ENCODE measurements at regions not wholly inside any gene's neighbourhood (a gene's known extent, or its start where the extent isn't known, plus 50 kb on each side); places are given as distances from the start of the nearest gene placed in this dataset.
A peak's percentile ranks its signal among the peaks of the same experiment; 100 is the strongest.
"Not testable (repeated sequence)": the region's sequence is repeated elsewhere in the genome, so short reads cannot be mapped to it uniquely, and the experiment has no call there.

DNA sequence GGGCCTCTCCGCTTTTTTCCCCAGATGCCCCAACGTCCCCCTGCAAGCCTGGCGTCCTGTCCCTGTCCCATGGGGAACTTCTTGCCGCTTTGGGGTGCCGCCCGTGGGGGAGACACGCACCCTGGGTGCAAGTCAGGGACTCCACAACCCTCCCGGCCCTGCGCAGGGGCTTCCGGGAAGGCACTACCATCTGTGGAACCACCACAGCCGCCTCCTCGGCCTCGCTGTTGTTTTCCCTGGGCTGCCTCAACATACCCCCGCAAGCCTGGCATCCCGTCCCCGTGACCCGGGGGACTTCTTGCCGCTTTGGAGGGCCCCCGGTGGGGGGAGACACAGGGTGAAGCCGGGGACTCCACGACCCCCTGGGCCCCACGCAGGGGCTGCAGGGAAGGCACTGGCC is 238.4 kb downstream of the TUBA3C start:
- no peak for TF ChIP-seq ZNF274 (IDR thresholded peaks at IDR 0.05; ENCODE audit: low read depth, low read length)
- no peak for TF ChIP-seq YY1 (IDR thresholded peaks at IDR 0.05; ENCODE audit: insufficient read depth, insufficient read length)
- TF ChIP-seq SUZ12 (IDR thresholded peaks at IDR 0.05; ENCODE audit: extremely low read depth, insufficient read depth, insufficient read length) = no peak
- Histone ChIP-seq H3K9ac (ENCODE audit: insufficient read length, low read depth) (no peak overlapping the region), H3K4me1 (ENCODE audit: insufficient read depth, insufficient read length) (no peaks in the 10 kb centered on the region), H3K9me3 (ENCODE audit: insufficient read depth, low read length) (no peaks in the 10 kb centered on the region), H3K36me3 (ENCODE audit: insufficient read depth, insufficient read length, low read length) (no peaks in the 10 kb centered on the region), H3K27me3 (ENCODE audit: insufficient read depth, insufficient read length) (no peaks in the 10 kb centered on the region), H3K4me3 (ENCODE audit: insufficient read length, low read depth) (no peak overlapping the region)
- DNase-seq (ENCODE audit: low read depth, low spot score) = no peak

DNA sequence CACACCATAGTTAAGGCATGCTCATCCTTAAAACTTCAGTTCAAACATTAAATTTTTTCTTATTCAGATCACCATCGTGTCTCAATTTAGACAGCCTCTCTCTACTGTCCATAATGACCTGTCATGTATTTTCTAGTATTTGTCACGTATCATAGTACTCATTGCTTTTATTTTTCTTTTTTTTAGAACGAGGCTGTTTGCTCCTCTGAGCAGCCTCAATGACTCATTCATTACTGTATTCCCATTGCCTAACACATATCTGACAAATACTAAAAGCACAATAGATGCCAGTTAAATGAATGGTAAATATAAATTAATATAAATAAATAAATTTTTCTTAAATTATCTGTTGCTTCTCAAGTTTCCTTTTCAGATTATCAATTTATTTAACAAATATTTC is 245.5 kb downstream of the TUBA3C start:
- no peak overlapping the region for H3K4me3 ChIP-seq (ENCODE audit: insufficient read length, low read depth)

GRCh38 chr13:18921063-18921462 is 260.6 kb downstream of the TUBA3C start:
- Histone ChIP-seq H3K9ac (ENCODE audit: insufficient read length, low read depth) (no peak overlapping the region), H3K4me1 (ENCODE audit: insufficient read depth, insufficient read length) (no peaks in the 10 kb centered on the region), H3K27me3 (ENCODE audit: insufficient read depth, insufficient read length) (no peaks in the 10 kb centered on the region), H3K4me3 (ENCODE audit: insufficient read length, low read depth) (no peak overlapping the region), H3K36me3 (ENCODE audit: insufficient read depth, insufficient read length, low read length) (no peaks in the 10 kb centered on the region), H3K9me3 (ENCODE audit: insufficient read depth, low read length) (no peaks in the 10 kb centered on the region)
- no peak for DNase-seq (ENCODE audit: low read depth, low spot score)
- no peak for TF ChIP-seq SUZ12 (IDR thresholded peaks at IDR 0.05; ENCODE audit: extremely low read depth, insufficient read depth, insufficient read length)
- TF ChIP-seq YY1 (IDR thresholded peaks at IDR 0.05; ENCODE audit: insufficient read depth, insufficient read length) = no peak
- no peak for TF ChIP-seq ZNF274 (IDR thresholded peaks at IDR 0.05; ENCODE audit: low read depth, low read length)

More for the DNA sequence above, 245.5 kb downstream of the TUBA3C start:
- Histone ChIP-seq H3K9me3 (ENCODE audit: insufficient read depth, low read length) (no peaks in the 10 kb centered on the region), H3K27me3 (ENCODE audit: insufficient read depth, insufficient read length) (no peaks in the 10 kb centered on the region), H3K9ac (ENCODE audit: insufficient read length, low read depth) (no peak overlapping the region), H3K4me1 (ENCODE audit: insufficient read depth, insufficient read length) (no peaks in the 10 kb centered on the region), H3K36me3 (ENCODE audit: insufficient read depth, insufficient read length, low read length) (no peaks in the 10 kb centered on the region)
- TF ChIP-seq YY1 (IDR thresholded peaks at IDR 0.05; ENCODE audit: insufficient read depth, insufficient read length) (no peak), ZNF274 (IDR thresholded peaks at IDR 0.05; ENCODE audit: low read depth, low read length) (no peak), SUZ12 (IDR thresholded peaks at IDR 0.05; ENCODE audit: extremely low read depth, insufficient read depth, insufficient read length) (no peak)
- DNase-seq (ENCODE audit: low read depth, low spot score) = no peak

DNA sequence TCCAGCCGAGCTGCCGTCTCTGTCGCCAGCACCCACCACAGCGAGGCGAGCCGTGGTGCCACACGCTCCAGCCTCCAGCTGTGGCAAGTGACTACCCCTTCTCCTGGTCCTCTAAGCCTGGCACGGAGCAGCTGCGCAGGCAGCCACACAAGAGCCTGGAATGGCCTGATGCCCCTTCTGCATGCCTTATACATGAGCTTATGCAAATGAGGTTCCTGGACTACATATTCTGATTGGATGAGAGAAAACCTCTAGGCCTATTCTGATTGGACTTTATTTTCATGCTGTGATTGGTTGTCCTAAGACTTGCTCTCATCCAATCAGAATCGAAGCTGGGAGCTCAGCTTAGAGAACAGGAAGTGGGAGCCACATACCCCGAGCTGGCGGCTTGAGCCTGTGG is 276.5 kb downstream of the TUBA3C start:
- H3K27me3 ChIP-seq (ENCODE audit: insufficient read depth, insufficient read length); H3K9ac ChIP-seq (ENCODE audit: insufficient read length, low read depth); DNase-seq (ENCODE audit: low read depth, low spot score); H3K4me3 ChIP-seq (ENCODE audit: insufficient read length, low read depth); H3K9me3 ChIP-seq (ENCODE audit: insufficient read depth, low read length); H3K36me3 ChIP-seq (ENCODE audit: insufficient read depth, insufficient read length, low read length); H3K4me1 ChIP-seq (ENCODE audit: insufficient read depth, insufficient read length): not testable (repeated sequence)

GRCh38 chr13:18895411-18895810 is 286.2 kb downstream of the TUBA3C start:
- not testable (repeated sequence) for H3K9me3 ChIP-seq (ENCODE audit: insufficient read depth, low read length); H3K27me3 ChIP-seq (ENCODE audit: insufficient read depth, insufficient read length); DNase-seq (ENCODE audit: low read depth, low spot score); H3K36me3 ChIP-seq (ENCODE audit: insufficient read depth, insufficient read length, low read length); H3K4me1 ChIP-seq (ENCODE audit: insufficient read depth, insufficient read length); H3K4me3 ChIP-seq (ENCODE audit: insufficient read length, low read depth); H3K9ac ChIP-seq (ENCODE audit: insufficient read length, low read depth)

- not testable (repeated sequence) for H3K9ac ChIP-seq (ENCODE audit: insufficient read length, low read depth); H3K4me3 ChIP-seq (ENCODE audit: insufficient read length, low read depth); H3K27me3 ChIP-seq (ENCODE audit: insufficient read depth, insufficient read length); H3K9me3 ChIP-seq (ENCODE audit: insufficient read depth, low read length); H3K4me1 ChIP-seq (ENCODE audit: insufficient read depth, insufficient read length); H3K36me3 ChIP-seq (ENCODE audit: insufficient read depth, insufficient read length, low read length)
- DNase-seq (ENCODE audit: low read depth, low spot score) = peak; percentile 22
These were observed 290.4 kb downstream of the TUBA3C start for GRCh38 chr13:18891242-18891641.

DNA sequence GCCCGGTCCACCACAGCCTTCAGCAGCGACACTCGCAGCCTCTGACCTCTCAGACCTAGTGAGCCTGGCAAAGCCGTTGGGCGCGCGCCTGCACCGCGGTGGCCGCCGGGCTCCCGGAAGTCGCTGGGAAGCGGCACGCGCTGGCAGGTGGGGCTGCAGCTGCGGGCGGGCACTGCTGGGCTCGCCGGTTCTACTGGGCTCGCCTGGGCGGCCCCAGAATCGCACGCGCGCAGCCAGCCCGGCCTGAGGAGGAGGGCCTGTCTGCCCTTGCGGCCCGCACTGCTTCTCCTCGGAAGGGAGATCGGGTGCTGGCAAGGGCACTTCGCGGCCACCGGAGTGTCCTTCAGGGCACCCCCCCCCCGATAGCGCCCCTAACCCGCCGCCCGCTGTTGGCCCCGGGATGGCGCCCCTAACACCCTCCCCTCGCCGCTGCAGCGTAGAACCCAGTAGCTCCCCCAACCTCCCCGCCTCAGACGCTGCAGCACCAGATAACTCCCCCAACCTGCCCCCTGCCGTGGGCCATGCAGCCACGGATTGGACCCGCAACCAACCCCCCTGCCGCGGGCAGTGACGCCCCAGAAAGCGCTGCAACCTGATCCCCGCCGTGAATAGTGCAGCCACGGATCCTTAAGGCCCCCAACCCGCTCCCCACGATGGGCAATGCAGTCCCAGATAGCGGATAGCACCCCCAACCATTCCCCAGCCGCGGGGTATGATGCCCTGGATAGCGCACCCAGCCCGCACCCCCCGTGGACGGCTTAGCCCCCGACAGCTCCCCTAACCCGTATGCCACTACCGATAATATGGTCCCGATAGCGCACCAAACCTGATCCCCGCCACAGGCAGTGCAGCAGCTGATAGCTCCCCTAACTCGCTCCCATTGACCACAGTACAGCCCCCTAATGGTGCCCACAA is 306.5 kb downstream of the TUBA3C start:
- not testable (repeated sequence) for H3K27me3 ChIP-seq (ENCODE audit: insufficient read depth, insufficient read length); H3K9ac ChIP-seq (ENCODE audit: insufficient read length, low read depth); H3K9me3 ChIP-seq (ENCODE audit: insufficient read depth, low read length); H3K36me3 ChIP-seq (ENCODE audit: insufficient read depth, insufficient read length, low read length); H3K4me1 ChIP-seq (ENCODE audit: insufficient read depth, insufficient read length)
- peak overlapping the region; percentile 37 for H3K4me3 ChIP-seq (ENCODE audit: insufficient read length, low read depth)
- peak; percentile 11 for DNase-seq (ENCODE audit: low read depth, low spot score)

- H3K4me1 ChIP-seq (ENCODE audit: insufficient read depth, insufficient read length); H3K9me3 ChIP-seq (ENCODE audit: insufficient read depth, low read length); H3K9ac ChIP-seq (ENCODE audit: insufficient read length, low read depth); H3K27me3 ChIP-seq (ENCODE audit: insufficient read depth, insufficient read length); DNase-seq (ENCODE audit: low read depth, low spot score); H3K36me3 ChIP-seq (ENCODE audit: insufficient read depth, insufficient read length, low read length); H3K4me3 ChIP-seq (ENCODE audit: insufficient read length, low read depth): not testable (repeated sequence)
These were observed 311.1 kb downstream of the TUBA3C start for GRCh38 chr13:18870557-18870956.

DNA sequence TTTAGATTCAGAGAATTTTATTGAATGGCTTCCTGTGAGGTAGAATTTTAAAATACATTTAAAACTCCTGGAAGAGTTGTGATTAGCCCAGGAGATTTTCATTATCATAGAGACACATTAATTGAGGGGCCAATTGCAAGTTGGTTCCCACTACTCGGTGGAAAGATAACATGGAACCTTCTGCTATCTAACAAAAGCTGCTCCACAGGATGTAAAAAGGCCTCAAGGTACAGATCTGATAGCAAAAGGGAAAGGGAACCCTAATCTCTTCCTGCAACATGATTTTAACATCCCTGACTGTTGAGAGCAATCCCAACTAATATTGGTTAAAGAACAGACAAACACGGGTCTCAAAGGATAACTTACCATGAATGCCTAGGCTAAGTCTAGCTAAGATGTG is 312.3 kb downstream of the TUBA3C start:
- H3K36me3 ChIP-seq (ENCODE audit: insufficient read depth, insufficient read length, low read length); H3K4me3 ChIP-seq (ENCODE audit: insufficient read length, low read depth); H3K9ac ChIP-seq (ENCODE audit: insufficient read length, low read depth); H3K27me3 ChIP-seq (ENCODE audit: insufficient read depth, insufficient read length); DNase-seq (ENCODE audit: low read depth, low spot score); H3K9me3 ChIP-seq (ENCODE audit: insufficient read depth, low read length); H3K4me1 ChIP-seq (ENCODE audit: insufficient read depth, insufficient read length): not testable (repeated sequence)

GRCh38 chr13:18837986-18838629 is 343.5 kb downstream of the TUBA3C start:
- H3K4me1 ChIP-seq (ENCODE audit: insufficient read depth, insufficient read length); H3K9me3 ChIP-seq (ENCODE audit: insufficient read depth, low read length); DNase-seq (ENCODE audit: low read depth, low spot score); H3K9ac ChIP-seq (ENCODE audit: insufficient read length, low read depth); H3K4me3 ChIP-seq (ENCODE audit: insufficient read length, low read depth); H3K27me3 ChIP-seq (ENCODE audit: insufficient read depth, insufficient read length); H3K36me3 ChIP-seq (ENCODE audit: insufficient read depth, insufficient read length, low read length): not testable (repeated sequence)

DNA sequence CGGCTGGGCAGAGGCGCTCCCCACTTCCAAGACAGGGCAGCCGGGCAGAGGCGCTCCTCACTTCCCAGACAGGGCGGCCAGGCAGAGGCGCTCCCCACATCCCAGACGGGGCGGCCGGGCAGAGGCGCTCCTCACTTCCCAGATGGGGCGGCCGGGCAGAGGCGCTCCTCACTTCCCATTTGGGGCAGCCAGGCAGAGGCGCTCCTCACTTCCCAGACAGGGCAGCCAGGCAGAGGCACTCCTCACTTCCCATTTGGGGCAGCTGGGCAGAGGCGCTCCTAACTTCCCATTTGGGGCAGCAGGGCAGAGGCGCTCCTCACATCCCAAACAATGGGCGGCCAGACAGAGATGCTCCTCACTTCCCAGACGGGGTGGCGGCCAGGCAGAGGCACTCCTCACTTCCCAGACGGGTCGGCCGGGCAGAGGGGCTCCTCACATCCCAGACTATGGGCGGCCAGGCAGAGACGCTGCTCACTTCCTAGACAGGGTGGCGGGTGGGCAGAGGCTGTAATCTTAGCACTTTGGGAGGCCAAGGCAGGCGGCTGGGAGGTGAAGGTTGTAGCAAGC is 344.4 kb downstream of the TUBA3C start:
- not testable (repeated sequence) for H3K4me3 ChIP-seq (ENCODE audit: insufficient read length, low read depth); H3K9ac ChIP-seq (ENCODE audit: insufficient read length, low read depth); H3K4me1 ChIP-seq (ENCODE audit: insufficient read depth, insufficient read length); H3K36me3 ChIP-seq (ENCODE audit: insufficient read depth, insufficient read length, low read length); H3K27me3 ChIP-seq (ENCODE audit: insufficient read depth, insufficient read length); DNase-seq (ENCODE audit: low read depth, low spot score); H3K9me3 ChIP-seq (ENCODE audit: insufficient read depth, low read length)
